ENCODE measurements at regions not wholly inside any gene's neighbourhood (a gene's known extent, or its start where the extent isn't known, plus 50 kb on each side); places are given as distances from the start of the nearest gene placed in this dataset.

DNA sequence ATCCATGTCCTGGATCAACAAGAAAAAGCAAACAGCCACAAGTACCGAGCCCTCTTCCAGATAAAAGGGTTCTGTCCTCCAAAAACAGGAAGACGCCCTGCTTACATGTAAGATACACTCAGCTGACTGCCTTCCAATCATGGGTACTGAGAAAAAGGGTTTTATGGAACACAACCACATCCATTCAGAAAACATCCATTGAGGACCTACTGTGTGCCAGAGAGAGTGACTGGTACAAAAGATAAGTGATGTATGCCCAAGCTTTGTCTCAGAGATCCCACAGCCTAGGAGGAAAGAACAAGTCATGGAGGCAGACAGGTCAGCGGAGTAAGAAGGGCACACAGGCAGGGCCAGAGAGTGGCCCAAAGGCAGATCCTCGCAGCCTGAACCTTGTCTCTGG is 94.8 kb upstream of the SSTR4 start:
- H3K9me3 ChIP-seq = peaks cover 0 to 7% (median 0%) of the 10 kb centered on the region in 8 donors
- H3K27me3 ChIP-seq (replicated peaks in 1 of 7) = no peaks in the 10 kb centered on the region
- DNase-seq = no peak
- H3K36me3 ChIP-seq = no peaks in the 10 kb centered on the region
- H3K4me1 ChIP-seq = peaks cover 0 to 5% (median 0%) of the 10 kb centered on the region in 6 donors
- intact Hi-C loops (cut with DNase I; ENCODE audit: low total_unique reads) = no loop called here
- H3K4me3 ChIP-seq = no peak overlapping the region
- no peak overlapping the region for H3K27ac ChIP-seq
- TF ChIP-seq POLR2A (IDR thresholded peaks at IDR 0.05) (no peak), POLR2AphosphoS5 (IDR thresholded peaks at IDR 0.05) (no peak)
- TF ChIP-seq, protein P1, sequence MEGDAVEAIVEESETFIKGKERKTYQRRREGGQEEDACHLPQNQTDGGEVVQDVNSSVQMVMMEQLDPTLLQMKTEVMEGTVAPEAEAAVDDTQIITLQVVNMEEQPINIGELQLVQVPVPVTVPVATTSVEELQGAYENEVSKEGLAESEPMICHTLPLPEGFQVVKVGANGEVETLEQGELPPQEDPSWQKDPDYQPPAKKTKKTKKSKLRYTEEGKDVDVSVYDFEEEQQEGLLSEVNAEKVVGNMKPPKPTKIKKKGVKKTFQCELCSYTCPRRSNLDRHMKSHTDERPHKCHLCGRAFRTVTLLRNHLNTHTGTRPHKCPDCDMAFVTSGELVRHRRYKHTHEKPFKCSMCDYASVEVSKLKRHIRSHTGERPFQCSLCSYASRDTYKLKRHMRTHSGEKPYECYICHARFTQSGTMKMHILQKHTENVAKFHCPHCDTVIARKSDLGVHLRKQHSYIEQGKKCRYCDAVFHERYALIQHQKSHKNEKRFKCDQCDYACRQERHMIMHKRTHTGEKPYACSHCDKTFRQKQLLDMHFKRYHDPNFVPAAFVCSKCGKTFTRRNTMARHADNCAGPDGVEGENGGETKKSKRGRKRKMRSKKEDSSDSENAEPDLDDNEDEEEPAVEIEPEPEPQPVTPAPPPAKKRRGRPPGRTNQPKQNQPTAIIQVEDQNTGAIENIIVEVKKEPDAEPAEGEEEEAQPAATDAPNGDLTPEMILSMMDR (IDR thresholded peaks at IDR 0.05 in 8 of 11, conservative IDR thresholded peaks at IDR 0.05 in 3 of 11) = no peak
- WGBS, 5 donors = 72 to 80% (median 78%) methylated on average over 4 of the region's 4 CpGs

DNA sequence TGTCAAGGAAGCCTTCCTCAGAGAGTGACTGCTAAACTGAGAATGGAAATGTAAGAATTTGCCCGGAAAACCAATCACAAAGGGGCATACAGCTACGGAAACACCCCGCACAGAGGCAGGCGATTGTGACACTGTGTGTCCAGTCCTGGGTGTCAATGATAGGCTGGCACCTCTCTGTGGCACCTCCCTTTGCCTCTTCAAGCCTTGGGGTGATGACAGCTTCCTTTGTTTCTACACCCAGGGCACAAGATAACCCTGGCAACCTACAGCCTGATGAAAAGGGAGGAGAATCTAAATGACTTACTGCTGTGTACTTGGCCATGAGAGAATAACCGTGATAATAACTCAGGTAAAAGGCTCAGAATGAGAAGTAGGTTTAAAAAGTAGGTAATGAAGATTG is 93.6 kb upstream of the SSTR4 start:
- DNase-seq = no peak
- peaks cover 0 to 5% (median 0%) of the 10 kb centered on the region in 6 donors for H3K4me1 ChIP-seq
- H3K4me3 ChIP-seq = no peak overlapping the region
- H3K27ac ChIP-seq = no peak overlapping the region
- H3K9me3 ChIP-seq = peaks cover 0 to 4% (median 0%) of the 10 kb centered on the region in 8 donors
- intact Hi-C loops (cut with DNase I; ENCODE audit: low total_unique reads) = no loop called here
- TF ChIP-seq, protein P1 (IDR thresholded peaks at IDR 0.05 in 8 of 11, conservative IDR thresholded peaks at IDR 0.05 in 3 of 11) = no peak
- TF ChIP-seq POLR2AphosphoS5 (IDR thresholded peaks at IDR 0.05) (no peak), POLR2A (IDR thresholded peaks at IDR 0.05) (no peak)
- H3K36me3 ChIP-seq = no peaks in the 10 kb centered on the region
- WGBS, 5 donors = 51 to 72% (median 69%) methylated on average over 5 of the region's 5 CpGs
- no peaks in the 10 kb centered on the region for H3K27me3 ChIP-seq (replicated peaks in 1 of 7)

DNA sequence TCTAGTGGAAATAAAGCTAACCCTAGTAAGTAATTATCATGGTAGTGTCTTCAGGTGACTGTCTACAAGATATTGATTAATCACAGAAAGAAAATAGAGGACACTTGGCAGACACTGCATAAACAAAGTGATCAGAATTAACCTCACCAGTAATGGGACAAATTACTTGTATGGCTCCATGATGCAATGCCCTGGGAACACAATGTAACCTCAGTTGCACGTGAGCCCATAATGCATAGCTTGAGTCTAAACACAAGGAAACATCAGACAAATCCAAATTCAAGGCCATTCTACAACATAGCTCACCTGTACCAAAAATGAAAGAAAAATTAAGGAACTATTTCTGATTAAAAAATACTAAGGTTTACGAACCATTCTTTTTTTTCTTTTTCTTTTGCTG is 92.4 kb upstream of the SSTR4 start:
- no peak for DNase-seq
- Histone ChIP-seq H3K36me3 (no peaks in the 10 kb centered on the region), H3K27ac (no peak overlapping the region), H3K27me3 (replicated peaks in 1 of 7) (no peaks in the 10 kb centered on the region), H3K9me3 (no peaks in the 10 kb centered on the region), H3K4me3 (no peak overlapping the region), H3K4me1 (peaks cover 0 to 5% (median 0%) of the 10 kb centered on the region in 6 donors)
- intact Hi-C loops (cut with DNase I; ENCODE audit: low total_unique reads) = no loop called here
- 79 to 93% (median 87%) methylated on average over 2 of the region's 2 CpGs for WGBS, 5 donors
- no peak for TF ChIP-seq POLR2AphosphoS5 (IDR thresholded peaks at IDR 0.05)
- TF ChIP-seq, protein P1 (IDR thresholded peaks at IDR 0.05 in 8 of 11, conservative IDR thresholded peaks at IDR 0.05 in 3 of 11) = no peak
- TF ChIP-seq POLR2A (IDR thresholded peaks at IDR 0.05) = no peak

DNA sequence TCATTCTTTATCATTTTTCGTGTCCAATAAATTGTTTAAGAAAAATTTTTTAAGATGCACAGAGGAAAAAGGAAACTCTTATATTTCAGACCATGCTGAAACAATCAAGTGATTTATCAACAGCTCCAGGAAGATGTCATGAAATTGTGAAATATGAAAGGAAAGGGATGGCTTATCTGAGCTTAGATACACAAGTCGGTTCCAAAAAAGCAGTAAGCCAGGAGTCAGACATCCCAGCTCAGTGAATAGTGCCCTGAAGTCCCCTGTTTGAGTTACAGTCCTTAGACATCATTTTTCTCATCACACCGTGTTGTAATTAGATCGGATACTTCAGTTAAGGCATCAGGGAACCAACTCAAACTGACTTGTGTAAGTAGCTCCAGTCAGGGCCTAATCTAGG is 91.0 kb upstream of the SSTR4 start:
- H3K4me3 ChIP-seq = no peak overlapping the region
- peaks cover 0 to 5% (median 0%) of the 10 kb centered on the region in 6 donors for H3K4me1 ChIP-seq
- H3K36me3 ChIP-seq = no peaks in the 10 kb centered on the region
- no peaks in the 10 kb centered on the region for H3K9me3 ChIP-seq
- 33 to 50% (median 47%) methylated on average over 4 of the region's 4 CpGs for WGBS, 5 donors
- no peaks in the 10 kb centered on the region for H3K27me3 ChIP-seq (replicated peaks in 1 of 7)
- H3K27ac ChIP-seq = no peak overlapping the region
- intact Hi-C loops (cut with DNase I; ENCODE audit: low total_unique reads) = no loop called here
- no peak for DNase-seq
- TF ChIP-seq POLR2AphosphoS5 (IDR thresholded peaks at IDR 0.05) = no peak
- no peak for TF ChIP-seq POLR2A (IDR thresholded peaks at IDR 0.05)
- TF ChIP-seq, protein P1 (IDR thresholded peaks at IDR 0.05 in 8 of 11, conservative IDR thresholded peaks at IDR 0.05 in 3 of 11) = no peak
